ENCODE measurements at regions not wholly inside any gene's neighbourhood (a gene's known extent, or its start where the extent isn't known, plus 50 kb on each side); places are given as distances from the start of the nearest gene placed in this dataset.
"Not testable (repeated sequence)": the region's sequence is repeated elsewhere in the genome, so short reads cannot be mapped to it uniquely, and the experiment has no call there.

- no peak for DNase-seq (ENCODE audit: low read depth)
These were observed 52.6 kb upstream of the SP8 start for GRCh38 chr7:20839196-20839735.

- no peak for DNase-seq (ENCODE audit: low read depth)
These were observed 53.3 kb upstream of the SP8 start for GRCh38 chr7:20839987-20840386.

- no peak for DNase-seq (ENCODE audit: low read depth)
These were observed 60.1 kb upstream of the SP8 start for GRCh38 chr7:20846791-20847190.

- no peak for DNase-seq (ENCODE audit: low read depth)
These were observed 72.3 kb upstream of the SP8 start for GRCh38 chr7:20858951-20859350.

GRCh38 chr7:20861468-20861867 is 74.8 kb upstream of the SP8 start:
- DNase-seq (ENCODE audit: low read depth): no peak

- no peak for DNase-seq (ENCODE audit: low read depth)
These were observed 75.9 kb upstream of the SP8 start for GRCh38 chr7:20862554-20862953.

GRCh38 chr7:20864221-20864620 is 77.5 kb upstream of the SP8 start:
- DNase-seq (ENCODE audit: low read depth): no peak

GRCh38 chr7:20865684-20866083 is 79.0 kb upstream of the SP8 start:
- no peak for DNase-seq (ENCODE audit: low read depth)

GRCh38 chr7:20870977-20871376 is 84.3 kb upstream of the SP8 start:
- DNase-seq (ENCODE audit: low read depth): no peak

GRCh38 chr7:20892776-20893175 is 106.1 kb upstream of the SP8 start:
- no peak for DNase-seq (ENCODE audit: low read depth)

- DNase-seq (ENCODE audit: low read depth): no peak
These were observed 108.1 kb upstream of the SP8 start for GRCh38 chr7:20894806-20895205.

GRCh38 chr7:20895563-20895962 is 108.9 kb upstream of the SP8 start:
- no peak for DNase-seq (ENCODE audit: low read depth)

- DNase-seq (ENCODE audit: low read depth): no peak
These were observed 110.3 kb upstream of the SP8 start for GRCh38 chr7:20896996-20897395.

- no peak for DNase-seq (ENCODE audit: low read depth)
These were observed 120.2 kb upstream of the SP8 start for GRCh38 chr7:20906801-20907453.

GRCh38 chr7:20911081-20911480 is 124.4 kb upstream of the SP8 start:
- DNase-seq (ENCODE audit: low read depth): no peak

GRCh38 chr7:20913853-20914252 is 127.2 kb upstream of the SP8 start:
- DNase-seq (ENCODE audit: low read depth): no peak

GRCh38 chr7:20916311-20916710 is 129.6 kb upstream of the SP8 start:
- no peak for DNase-seq (ENCODE audit: low read depth)

- DNase-seq (ENCODE audit: low read depth): no peak
These were observed 130.9 kb upstream of the SP8 start for GRCh38 chr7:20917603-20918002.

- DNase-seq (ENCODE audit: low read depth): no peak
These were observed 131.5 kb upstream of the SP8 start for GRCh38 chr7:20918156-20918555.

GRCh38 chr7:20927178-20927577 is 140.5 kb upstream of the SP8 start:
- DNase-seq (ENCODE audit: low read depth): not testable (repeated sequence)

- no peak for DNase-seq (ENCODE audit: low read depth)
These were observed 141.3 kb upstream of the SP8 start for GRCh38 chr7:20927976-20928375.

- DNase-seq (ENCODE audit: low read depth): no peak
These were observed 142.5 kb upstream of the SP8 start for GRCh38 chr7:20929199-20929598.

GRCh38 chr7:20931739-20932138 is 145.1 kb upstream of the SP8 start:
- no peak for DNase-seq (ENCODE audit: low read depth)

- no peak for DNase-seq (ENCODE audit: low read depth)
These were observed 146.3 kb upstream of the SP8 start for GRCh38 chr7:20932785-20933527.
